NCI-H1105 (cell line): ENCODE measurements at regions not wholly inside any gene's neighbourhood (a gene's known extent, or its start where the extent isn't known, plus 50 kb on each side); places are given as distances from the start of the nearest gene placed in this dataset.
"Not testable (repeated sequence)": the region's sequence is repeated elsewhere in the genome, so short reads cannot be mapped to it uniquely, and the experiment has no call there.

Experiments used
- DNase-seq: peaks from one replicate; lab custom pipeline; 2025; lab: John Stamatoyannopoulos, UW

DNA sequence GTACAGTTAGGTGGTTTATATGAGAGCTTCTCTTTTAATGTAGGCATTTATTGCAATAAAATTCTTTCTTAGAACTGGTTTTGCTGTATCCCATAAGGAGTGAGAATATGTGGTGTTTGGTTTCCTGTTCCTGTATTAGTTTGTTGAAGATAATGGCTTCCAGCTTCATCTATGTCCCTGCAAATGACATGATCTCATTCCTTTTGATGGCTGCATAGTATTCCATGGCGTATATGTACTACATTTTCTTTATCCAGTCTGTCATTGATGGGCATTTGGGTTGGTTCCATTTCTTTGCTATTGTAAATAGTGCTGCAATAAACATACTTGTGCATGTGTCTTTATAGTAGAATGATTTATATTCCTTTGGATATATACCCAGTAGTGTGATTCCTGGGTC is 106.7 kb upstream of the IRS4 start:
- not testable (repeated sequence) for DNase-seq

DNA sequence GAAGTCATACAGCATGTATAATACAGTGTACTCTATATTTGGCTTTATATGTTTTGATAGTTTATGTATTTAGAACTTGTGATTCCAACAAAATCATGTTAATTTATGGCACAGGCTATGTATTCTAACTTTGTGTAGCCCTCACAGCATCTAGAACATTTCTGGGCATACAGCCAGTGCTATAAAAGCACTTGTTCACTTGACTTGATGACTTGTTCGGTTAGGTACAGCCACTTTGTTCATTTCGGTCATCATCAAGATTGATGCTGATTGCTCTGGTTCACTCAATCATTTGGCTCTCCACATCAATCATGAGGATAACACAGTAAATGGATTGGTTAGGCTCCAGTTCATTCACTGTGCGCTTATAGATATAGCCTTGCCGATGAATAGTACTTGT is 97.6 kb upstream of the IRS4 start:
- peak; percentile 90 for DNase-seq

DNA sequence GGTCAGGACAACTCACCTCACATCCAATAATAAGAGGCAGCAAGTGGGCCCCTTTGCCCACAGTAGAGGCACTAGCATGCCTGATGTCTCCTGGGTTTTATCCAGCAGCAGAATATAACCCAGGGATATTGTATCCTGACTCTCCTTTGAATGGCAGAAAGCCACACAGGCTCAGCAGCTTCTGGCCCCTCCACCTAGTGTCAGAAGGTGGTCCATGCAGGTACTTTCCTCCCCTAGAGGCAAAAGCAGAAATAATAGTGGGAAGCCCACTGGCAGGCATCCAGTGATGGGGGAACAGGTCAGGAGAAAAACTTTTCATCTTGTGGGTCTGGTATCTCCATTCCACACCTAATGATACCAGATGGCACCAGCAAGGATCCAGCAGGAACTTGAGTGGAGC is 75.5 kb upstream of the IRS4 start:
- no peak for DNase-seq

DNA sequence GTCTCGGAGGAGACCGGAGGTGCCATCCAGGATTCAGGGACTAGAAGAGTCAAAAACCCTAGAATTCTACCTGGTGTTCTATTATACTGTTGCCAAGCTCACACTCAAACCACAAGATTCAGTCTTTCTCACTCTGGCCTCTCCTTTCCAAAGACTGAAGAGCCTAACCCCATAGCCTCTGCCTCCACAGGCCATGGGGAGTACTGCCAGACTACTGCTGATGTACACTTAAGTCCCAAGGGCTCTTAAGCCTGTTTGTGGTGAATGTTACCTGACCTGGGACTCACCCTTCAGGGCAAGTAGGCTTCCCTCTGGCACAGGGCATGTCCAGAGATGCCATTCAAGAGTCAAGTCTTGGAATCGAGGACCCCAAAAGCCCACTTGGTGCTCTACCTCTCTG is 58.9 kb upstream of the IRS4 start:
- DNase-seq, result no peak
